Cardiac septum (tissue), 1 donor: ENCODE measurements at regions not wholly inside any gene's neighbourhood (a gene's known extent, or its start where the extent isn't known, plus 50 kb on each side); places are given as distances from the start of the nearest gene placed in this dataset.
"Not testable (repeated sequence)": the region's sequence is repeated elsewhere in the genome, so short reads cannot be mapped to it uniquely, and the experiment has no call there.

ENCODE experiments used
- DNase-seq: peaks from one replicate; pipeline ENCODE4 v3.0.0-alpha.2; 2020; ENCODE audit warnings: low spot score
- intact Hi-C: fragments of 100-400 bp; cut with DNase I; formaldehyde crosslinking; loops from one replicate; pipeline ENCODE4 v1.14.0; 2022
- donor health status: DM: no; HTN: no; CAD: no.

DNA sequence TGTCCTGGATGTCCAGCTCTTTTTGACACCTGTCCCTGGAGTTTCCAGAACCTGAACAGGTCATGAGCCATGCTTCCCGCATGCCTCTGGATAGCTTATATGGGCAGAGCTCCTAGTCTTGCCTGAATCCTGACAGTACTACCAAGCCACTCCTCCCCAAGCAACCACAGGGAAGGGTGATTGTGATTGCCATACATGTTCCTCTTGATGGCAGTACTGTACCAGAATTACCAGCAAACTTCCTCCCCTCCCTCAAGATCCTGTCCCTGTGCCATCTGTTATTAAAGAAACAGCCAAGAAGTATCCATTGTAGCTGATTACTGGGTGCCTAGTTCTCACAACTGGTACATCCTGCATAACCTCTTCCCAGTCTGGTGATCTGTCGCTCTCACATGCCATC, 264.3 kb upstream of the AGTR2 start:
- intact Hi-C loops = no loop called here
- no peak for DNase-seq

DNA sequence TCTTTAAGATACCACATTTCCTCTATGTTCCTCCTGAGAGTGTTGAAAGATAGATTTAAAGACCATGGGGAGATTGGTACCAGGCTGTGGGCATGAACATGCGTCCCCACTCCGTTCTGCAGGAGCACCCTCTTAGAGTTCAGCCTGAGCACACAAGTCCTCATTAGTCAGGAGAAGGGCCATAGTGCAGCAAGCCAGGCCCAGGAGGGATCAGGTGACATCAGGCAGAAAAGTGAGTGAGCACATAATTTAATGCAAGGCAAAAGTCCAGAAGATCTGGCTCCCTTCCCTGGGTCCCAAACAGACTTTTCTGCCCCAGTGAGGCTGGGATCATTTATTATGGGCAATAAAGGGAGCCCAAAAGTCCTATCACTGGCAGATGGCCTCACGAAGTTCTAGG, 263.7 kb upstream of the AGTR2 start:
- intact Hi-C loops = no loop called here
- DNase-seq = no peak

DNA sequence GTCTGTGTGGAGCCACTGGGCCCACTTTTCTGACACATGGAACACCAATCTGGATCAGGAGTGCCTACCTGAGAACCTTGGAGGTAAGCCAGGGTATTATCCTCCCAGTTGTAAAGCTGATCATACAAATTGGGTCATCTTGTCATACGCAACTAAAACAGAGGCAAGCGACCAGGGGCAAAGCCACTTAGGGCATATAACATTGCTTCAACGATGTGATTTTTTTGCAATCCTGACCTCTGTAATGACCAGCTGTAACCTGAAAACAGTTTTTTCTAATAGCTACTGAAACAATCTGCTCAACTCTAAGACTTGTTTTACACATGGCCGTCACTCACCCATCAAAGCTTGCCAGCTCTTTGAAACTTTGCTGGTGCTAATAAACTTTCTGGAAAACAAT, 261.5 kb upstream of the AGTR2 start:
- DNase-seq = no peak
- intact Hi-C loops = no loop called here

DNA sequence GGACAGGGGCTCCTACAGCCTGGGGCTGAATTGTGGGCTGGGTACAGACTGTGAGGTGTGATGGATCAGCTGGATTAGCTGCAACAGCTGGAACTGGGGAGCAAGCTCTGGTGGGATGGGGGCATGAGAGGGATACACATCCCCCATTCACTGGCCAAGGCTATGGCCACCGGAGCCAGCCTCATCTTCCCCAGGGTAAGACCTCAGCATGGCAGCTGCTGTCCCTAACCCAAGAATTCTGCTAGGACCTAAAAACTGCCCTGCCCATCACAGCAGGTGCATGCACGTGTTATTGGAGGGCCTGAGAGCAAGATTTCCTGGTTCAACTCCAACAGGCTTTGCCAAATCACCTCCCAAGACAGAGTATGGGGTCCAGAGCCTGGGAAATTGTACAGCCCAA, 258.6 kb upstream of the AGTR2 start:
- intact Hi-C loops = no loop called here

DNA sequence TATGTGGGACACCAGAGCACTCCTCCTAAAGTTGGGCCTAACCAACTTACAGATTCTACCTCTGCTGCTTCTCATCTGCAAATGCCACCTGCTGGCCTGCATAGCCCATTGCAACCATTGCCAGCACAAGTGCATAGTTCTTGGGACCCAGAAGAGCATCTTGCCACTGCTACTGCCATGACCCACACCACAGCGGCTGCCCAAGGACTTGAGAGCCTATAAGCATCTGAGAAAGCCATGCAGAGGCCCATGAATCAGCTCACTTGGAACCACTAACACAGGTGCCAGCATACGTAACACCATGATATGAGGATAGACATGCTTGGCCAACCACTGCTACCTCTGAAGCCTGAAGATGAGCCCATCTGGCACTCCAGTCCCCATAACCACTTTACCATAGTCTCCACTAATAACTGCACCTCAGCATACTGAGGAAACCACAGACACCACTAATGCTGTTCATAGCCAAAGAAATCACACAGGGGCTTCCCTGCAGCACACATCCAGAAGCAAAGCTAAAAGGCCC, 258.1 kb upstream of the AGTR2 start:
- intact Hi-C loops = no loop called here
- no peak for DNase-seq

More for the DNA sequence above, 258.6 kb upstream of the AGTR2 start:
- DNase-seq = no peak

DNA sequence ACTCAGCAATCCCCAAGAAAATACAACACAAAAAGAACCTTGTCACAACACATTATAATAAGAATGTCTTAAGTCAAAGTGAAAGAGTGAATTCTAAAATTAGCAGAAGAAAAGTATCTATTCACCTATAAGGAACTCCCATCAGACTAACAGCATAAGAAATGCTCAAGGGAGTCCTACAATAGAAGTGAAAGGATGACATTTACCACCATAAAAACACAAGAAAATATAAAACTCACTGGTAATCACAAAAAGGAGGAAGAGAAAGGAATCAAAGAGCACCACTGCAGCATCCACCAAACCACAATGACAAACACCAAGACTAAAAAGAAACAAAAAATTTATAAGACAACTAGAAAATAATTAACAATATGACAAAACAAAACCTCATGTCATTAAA, 257.0 kb upstream of the AGTR2 start:
- DNase-seq = no peak
- intact Hi-C loops = no loop called here

DNA sequence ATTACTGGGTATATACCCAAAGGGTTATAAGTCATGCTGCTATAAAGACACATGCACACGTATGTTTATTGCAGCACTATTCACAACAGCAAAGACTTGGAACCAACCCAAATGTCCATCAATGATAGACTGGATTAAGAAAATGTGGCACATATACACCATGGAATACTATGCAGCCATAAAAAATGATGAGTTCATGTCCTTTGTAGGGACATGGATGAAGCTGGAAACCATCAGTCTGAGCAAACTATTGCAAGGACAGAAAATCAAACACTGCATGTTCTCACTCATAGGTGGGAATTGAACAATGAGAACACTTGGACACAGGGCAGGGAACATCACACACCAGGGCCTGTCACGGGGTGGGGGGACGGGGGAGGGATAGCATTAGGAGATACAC, 254.9 kb upstream of the AGTR2 start:
- DNase-seq, intact Hi-C loops: not testable (repeated sequence)

DNA sequence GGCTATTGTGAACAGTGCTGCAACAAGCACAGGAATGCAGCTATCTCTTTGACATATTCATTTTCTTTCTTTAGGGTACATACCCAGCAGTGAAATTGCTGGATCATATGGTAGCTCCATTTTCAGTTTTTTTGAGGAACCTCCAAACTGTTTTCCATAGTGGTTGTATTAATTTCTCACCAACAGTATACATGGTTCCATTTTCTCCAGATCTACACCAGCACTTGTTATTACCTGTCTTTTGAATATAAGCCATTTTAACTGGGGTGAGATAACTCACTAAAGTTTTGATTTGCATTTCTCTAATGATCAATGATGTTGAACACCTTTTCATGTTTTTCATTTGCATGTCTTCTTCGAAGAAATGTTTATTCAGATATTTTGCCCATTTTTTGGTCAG, 241.1 kb upstream of the AGTR2 start:
- intact Hi-C loops = no loop called here
- DNase-seq = no peak

DNA sequence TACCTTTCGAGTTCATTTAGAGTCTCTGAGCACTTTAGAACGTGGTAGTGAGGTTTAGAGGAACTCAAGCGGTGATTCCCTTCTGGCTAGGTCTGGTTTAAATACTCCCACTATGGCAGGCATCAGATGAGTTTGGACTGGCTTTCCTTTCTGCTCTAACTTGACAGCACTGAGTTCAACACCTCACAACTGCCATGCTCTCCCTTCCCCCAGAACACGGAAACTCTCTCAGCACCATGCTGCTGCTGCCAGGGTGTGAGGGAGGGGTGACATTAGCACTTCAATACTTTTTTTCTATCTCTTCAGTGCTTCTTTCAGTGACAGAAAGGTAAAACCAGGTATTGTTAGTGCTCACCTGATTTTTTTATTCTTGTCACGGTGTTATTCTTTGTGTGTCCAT, 234.5 kb upstream of the AGTR2 start:
- no peak for DNase-seq
- intact Hi-C loops = no loop called here

DNA sequence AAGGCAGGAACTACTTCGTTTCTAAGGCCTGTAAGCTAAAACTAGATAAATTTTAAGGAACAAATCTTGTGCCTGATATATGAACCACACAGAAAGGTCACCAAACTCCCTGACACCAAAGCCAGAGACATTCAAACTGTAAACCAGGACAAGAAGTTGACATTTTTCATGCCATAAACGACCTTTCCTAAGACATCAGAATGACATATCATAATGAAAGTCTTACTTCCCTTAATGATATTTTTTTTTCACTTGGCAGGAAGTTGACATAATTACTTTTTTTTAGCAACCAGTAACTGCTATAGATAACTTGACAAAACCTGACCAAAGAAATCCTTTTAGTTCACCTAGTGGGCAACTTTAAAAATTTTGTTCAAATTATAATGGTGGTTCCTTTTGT, 231.5 kb upstream of the AGTR2 start:
- intact Hi-C loops = no loop called here
- DNase-seq = no peak

DNA sequence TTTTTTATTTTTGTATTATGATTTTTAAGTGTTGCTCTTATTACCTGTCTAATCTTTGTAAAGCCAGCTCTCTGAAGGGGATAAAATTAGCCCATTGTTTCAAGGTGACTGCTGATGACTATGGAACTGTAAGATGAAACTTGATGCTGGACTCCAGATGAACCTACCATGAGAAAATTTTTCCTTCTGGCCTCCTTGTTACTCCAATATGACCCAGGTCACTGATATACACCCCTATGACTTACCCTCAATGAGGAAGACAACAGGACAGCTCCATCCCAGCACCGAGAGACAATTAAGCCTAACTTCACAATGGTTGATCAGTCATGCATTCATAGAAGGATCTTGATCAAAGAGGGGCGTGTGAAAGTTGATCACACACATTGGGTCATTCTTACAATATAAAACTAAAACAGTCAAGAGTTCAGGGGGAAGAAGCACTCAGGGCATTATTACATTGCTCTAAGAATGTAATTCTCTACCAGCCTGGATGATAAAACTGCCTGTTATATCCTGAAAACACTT, 230.8 kb upstream of the AGTR2 start:
- no peak for DNase-seq
- intact Hi-C loops = loop anchor here (10.0 kb wide), 1 partner anchor 45 kb away; no protein-coding TSS in a partner anchor

DNA sequence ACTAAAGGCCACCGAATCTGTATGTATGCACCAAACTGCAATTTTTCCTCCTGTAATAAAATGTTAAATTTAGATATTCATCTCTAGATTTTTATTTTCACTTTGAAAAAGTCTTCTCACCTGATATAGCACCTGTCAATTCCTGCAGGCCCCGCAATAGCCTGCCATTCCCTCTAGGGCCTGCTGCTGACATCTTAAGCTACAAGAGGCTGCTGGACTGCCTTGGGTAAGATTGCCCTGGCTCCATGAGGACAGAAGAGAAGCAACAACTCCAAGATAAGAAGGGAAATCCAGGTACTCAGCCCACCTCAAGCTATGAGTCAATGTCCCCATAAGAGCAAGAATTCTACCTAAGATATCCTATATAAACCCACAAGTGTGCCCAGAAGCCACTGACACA, 230.2 kb upstream of the AGTR2 start:
- no peak for DNase-seq
- intact Hi-C loops = loop anchor here (10.0 kb wide), 1 partner anchor 46 kb away; no protein-coding TSS in a partner anchor

DNA sequence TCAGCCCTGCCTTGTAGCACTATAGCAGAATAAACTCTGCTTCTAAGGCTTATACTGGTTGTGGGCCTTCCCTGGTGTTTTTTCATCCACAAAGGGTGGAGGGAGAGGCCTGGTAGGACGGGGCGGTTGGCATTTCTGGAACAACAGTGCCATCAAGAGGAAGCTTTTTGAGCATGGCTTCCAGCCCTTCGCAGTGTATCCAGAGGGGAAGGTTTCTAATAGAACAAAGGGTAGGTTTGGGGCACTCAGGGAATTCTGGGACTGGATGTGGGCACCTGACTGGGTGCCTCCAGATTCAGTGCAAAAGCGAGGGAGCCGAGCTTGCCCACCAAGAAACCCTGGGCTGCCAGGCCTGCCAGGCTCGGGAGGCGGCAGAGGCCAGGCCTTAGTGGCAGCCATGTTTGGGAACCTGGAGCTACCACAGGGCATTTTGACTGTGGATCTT, 229.6 kb upstream of the AGTR2 start:
- no peak for DNase-seq
- intact Hi-C loops = loop anchor here (10.0 kb wide), 1 partner anchor 46 kb away; no protein-coding TSS in a partner anchor

DNA sequence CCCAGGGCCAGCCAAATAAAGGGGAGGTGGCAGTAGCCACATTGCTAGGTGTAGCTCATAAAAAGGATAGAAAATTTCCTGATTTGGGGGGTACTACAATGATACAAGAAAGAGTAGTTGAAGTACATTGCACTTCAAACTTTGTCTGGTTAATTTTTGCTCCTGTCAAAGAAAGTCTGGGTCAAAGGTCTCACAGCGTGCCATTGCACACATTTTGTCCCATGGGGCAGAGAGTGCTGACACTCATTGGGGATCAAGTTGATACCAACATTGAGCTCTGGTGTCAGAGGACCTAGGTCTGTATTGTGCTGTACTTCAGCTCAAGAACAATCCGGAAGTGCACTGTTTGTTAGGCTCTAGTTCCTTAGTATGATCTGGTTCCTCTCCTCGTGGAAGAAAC, 229.2 kb upstream of the AGTR2 start:
- intact Hi-C loops = loop anchor here (10.0 kb wide), 1 partner anchor 47 kb away; no protein-coding TSS in a partner anchor

DNA sequence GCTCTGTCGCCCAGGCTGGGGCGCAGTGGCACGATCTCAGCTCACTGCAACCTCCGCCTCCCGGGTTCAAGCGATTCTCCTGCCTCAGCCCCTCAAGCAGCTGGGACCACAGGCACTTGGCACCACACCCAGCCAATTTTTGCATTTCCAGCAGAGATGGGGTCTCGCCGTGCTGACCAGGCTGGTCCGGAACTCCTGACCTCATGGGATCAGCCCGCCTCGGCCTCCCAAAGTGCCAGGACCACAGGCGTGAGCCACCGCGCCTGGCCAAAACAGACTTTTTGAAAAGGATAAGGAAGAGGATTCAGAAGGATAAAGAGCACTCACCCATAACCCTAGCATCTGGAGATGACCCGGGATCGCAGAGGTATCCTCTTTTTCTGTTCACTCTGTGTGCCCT, 224.5 kb upstream of the AGTR2 start:
- intact Hi-C loops = loop anchor here (10.0 kb wide), 1 partner anchor 51 kb away; no protein-coding TSS in a partner anchor
- no peak for DNase-seq

More for the DNA sequence above, 229.2 kb upstream of the AGTR2 start:
- DNase-seq = no peak

DNA sequence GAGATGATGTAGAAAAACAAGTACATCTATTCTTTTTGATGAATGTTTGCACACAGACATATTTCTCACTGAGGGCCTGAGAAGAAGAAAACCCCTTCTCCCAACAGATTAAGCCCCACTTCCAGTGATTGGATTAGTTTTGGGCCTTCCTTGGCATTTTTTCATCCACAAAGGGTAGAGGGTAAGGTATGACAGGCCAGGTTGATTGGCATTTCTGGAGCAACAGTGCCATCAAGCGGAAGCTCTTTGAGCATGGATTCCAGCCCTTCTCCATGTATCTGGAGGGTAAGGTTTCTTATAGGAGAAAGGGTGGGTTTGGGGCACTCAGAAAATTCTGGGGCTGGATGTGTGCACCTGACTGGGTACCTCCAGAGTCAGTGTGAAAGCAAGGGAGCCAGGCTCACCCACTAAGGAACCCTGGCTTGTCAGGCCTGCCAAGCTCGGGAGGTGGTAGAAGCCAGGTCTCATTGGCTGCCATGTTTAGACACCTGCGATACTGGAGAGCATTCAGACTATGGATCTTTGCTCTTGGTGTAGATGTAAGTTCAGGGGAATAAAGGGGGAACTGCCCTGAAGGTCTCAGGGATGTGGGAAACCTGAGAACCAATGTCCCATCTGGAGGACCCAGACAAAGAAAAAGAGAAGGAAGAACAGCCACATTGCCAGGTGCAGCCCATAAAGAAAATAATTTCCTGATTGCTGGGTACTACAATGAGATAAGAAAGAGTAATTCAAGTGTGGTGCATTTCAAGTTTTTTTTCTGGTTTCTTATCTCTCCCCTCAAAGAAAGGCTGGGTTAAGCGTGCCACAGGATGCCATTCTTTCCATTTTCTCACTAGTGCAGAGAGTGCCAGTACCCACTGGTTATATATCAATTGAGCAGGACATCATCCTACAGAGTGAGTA, 222.3 kb upstream of the AGTR2 start:
- DNase-seq = no peak
- intact Hi-C loops = loop anchor here (10.0 kb wide), 1 partner anchor 53 kb away; no protein-coding TSS in a partner anchor

DNA sequence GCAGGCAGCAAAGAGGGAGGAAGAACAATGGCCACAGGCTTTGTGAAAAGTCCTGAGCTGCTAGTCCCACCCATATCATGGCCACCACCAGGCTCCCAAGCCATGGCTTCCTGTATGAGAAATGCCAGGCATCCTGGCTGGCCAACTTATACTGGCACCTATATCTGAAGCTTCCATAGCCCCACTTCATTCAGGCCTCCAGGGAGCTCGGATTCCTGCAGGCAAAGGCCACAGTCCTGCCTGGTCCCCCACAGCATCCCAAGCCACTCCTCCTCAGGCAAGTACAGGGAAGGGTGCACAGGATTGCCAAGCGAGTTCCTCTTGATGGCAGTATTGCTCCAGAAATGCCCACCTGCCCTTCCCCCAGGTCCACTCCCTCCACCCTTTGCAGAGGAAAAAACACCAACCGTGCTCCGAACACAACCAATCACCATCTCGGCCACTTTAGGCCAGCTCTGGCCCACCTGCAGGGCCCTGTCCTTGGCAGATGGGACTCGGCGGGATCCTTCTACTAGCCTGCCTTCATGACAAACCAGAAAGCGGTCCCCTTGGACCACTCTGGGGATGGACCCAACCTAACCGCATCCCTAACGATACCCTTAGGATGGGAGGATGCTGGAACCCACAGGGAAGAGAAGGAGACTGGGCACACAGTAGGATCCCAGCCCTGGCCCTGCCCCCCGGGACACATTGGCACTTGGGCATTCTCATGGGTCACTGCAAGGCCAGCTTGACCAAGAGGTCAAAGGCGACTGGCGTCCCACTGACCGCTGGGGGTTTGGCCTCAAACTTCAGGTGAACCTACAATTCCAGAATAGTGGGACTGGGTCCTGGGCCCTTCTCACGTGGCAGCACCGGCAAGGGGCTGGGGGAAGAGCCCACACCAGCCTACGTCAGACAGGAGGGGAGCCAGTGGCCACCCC, 220.4 kb upstream of the AGTR2 start:
- intact Hi-C loops = loop anchor here (10.0 kb wide), 1 partner anchor 55 kb away; no protein-coding TSS in a partner anchor
- DNase-seq = no peak

DNA sequence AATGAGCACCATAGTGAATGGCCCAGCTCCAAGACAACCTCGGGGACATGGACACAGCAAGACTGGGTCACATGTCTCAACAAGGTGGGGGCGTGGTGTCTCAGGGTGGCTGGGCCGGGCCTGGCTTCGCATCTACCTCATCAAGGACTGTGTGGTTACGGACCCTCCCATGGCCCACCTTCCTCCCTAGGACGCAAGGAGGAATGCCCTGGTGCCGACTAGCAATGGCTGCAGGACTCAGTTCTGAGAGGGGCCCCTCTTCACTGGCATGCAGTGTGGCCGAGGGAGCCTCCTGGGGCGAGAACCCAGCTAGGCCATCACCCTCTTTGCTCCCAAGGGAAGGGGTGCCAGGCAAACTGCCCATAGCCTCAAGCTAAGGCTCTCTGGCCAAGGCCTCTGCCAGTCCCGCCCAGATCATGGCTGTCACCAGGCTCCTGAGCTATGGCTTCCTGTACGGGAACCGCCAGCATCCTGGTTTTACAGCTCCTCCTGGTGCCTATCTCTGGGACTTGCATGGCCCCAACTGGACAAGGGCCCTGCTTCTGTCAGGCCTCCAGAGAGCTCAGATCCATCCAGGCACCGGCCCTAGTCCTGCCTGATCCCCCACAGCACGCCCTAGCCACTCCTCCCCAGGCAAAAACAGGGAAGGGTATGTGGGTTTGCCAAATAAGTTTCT, 218.0 kb upstream of the AGTR2 start:
- no peak for DNase-seq
- intact Hi-C loops = no loop called here

DNA sequence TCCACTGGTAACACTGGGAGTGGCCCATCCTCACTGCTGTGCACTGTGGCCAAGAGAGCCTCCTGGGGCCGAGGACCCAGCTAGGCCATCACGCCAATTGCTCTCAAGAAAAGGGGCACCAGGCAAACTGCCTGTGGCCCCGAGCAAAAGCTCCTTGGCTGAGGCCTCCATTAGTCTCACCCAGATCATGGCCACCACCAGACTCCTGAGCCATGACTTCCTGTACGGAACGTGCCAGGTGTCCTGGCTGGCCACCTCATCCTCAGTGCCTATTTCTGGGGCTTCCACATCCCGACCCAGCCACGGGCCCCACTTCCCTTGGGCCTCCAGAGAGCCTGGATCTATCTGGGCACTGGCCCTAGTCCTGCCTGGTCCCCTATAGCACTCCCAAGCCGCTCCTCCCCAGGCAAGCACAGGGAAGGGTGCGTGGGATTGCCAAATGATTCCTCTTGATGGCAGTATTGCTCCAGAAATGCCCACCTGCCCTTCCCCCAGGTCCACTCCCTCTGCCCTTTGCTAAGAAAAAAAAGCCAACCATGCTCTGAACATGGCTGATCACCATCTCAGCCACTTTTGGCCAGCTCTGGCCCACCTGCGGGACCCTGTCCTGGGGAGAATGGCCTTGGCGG, 212.6 kb upstream of the AGTR2 start:
- intact Hi-C loops = no loop called here
- no peak for DNase-seq
